ENCODE measurements at regions not wholly inside any gene's neighbourhood (a gene's known extent, or its start where the extent isn't known, plus 50 kb on each side); places are given as distances from the start of the nearest gene placed in this dataset.

DNA sequence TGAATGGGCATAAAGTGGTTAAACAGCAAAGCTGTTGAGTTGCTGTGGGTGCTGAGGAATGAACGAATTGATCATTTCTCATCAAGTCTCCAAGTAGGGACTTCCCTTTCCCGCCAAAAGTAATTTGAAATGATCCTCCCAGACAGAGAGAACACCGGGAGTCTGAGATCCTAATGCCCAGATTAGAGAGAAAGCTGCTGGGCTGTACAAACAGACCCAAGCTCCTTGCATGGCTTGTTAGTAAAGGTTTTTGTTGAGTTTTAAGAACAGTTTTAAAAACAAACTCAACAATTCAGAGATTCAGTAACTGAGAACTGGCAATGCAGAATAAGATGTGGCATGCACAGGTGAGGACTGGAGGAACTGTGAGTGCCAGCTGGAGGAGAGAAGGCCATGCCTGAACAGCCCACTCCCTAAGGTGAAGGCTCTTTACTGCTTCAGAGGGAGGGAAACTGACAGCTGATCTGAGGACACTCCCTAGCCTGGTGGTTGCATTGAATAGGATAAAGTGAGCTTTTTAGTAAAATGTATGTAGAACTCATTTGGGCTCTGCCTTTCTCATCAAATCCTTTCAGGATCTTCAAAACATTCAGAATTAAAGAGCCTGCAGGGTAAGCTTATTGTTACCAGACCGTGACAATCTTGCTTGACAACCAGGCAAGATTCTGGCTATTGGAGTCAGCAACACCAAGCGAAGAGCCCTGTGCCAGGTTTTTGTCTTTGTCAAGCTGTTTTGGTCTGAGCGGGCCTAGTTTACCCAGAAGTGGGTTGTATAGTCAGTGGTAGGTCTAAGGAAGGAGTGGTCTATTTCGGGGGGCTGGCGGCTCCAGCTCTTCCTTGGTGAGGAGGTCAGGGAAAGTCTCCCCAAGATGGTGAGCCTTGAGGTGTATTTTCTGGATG lies 63.2 kb upstream of the IGFBP5 start:
- no peaks in the 10 kb centered on the region for H3K4me1 ChIP-seq (ENCODE audit: control insufficient read depth in 2 of 2, insufficient read depth in 2 of 2, low read length in 2 of 2)
- no peaks in the 10 kb centered on the region for H4K20me1 ChIP-seq (ENCODE audit: control insufficient read depth, insufficient read depth, low read length, poor library complexity, severe bottlenecking)
- H3K4me1 Mint-ChIP-seq, result no peaks in the 10 kb centered on the region
- ATAC-seq (ENCODE audit: low read depth) (no peak), DNase-seq (no peak)
- no peaks in the 10 kb centered on the region for H3K79me2 ChIP-seq (ENCODE audit: control insufficient read depth, insufficient read depth, low read length)
- H3K9me3 Mint-ChIP-seq (ENCODE audit: insufficient read depth), result no peaks in the 10 kb centered on the region
- ChIA-PET POLR2A (no interaction called here), CTCF (no interaction called here)
- no peak overlapping the region for H2AFZ ChIP-seq (ENCODE audit: insufficient read depth, low read depth, low read length, poor library complexity, severe bottlenecking)
- H3K9me3 ChIP-seq (ENCODE audit: control extremely low read depth in 1 of 3, control insufficient read depth in 2 of 3, insufficient read depth in 1 of 3, low read length in 2 of 3), result no peaks in the 10 kb centered on the region
- TF ChIP-seq, protein P1, sequence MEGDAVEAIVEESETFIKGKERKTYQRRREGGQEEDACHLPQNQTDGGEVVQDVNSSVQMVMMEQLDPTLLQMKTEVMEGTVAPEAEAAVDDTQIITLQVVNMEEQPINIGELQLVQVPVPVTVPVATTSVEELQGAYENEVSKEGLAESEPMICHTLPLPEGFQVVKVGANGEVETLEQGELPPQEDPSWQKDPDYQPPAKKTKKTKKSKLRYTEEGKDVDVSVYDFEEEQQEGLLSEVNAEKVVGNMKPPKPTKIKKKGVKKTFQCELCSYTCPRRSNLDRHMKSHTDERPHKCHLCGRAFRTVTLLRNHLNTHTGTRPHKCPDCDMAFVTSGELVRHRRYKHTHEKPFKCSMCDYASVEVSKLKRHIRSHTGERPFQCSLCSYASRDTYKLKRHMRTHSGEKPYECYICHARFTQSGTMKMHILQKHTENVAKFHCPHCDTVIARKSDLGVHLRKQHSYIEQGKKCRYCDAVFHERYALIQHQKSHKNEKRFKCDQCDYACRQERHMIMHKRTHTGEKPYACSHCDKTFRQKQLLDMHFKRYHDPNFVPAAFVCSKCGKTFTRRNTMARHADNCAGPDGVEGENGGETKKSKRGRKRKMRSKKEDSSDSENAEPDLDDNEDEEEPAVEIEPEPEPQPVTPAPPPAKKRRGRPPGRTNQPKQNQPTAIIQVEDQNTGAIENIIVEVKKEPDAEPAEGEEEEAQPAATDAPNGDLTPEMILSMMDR (IDR thresholded peaks at IDR 0.05), result no peak
- TF ChIP-seq EZH2 (IDR thresholded peaks at IDR 0.05; ENCODE audit: borderline replicate concordance, insufficient read depth, low read depth, low read length, poor library complexity, severe bottlenecking), result no peak
- H3K9ac ChIP-seq (ENCODE audit: low read length), result no peak overlapping the region
- H3K4me2 ChIP-seq (replicated peaks; ENCODE audit: low read depth, low read length, poor library complexity, severe bottlenecking), result no peak overlapping the region
- no peak overlapping the region for H3K4me3 ChIP-seq (ENCODE audit: control extremely low read depth in 1 of 5, extremely low read depth in 1 of 5, insufficient read depth in 1 of 5, low read depth in 2 of 5, low read length in 4 of 5)
- H3K27me3 ChIP-seq (replicated peaks in 1 of 4; ENCODE audit: control extremely low read depth in 1 of 4, control insufficient read depth in 3 of 4, insufficient read depth in 4 of 4, low read length in 3 of 4), result no peaks in the 10 kb centered on the region
- intact Hi-C loops (cut with micrococcal nuclease), result no loop called here
- 93% methylated on average over 6 of the region's 8 CpGs for WGBS (ENCODE audit: insufficient coverage)
- no peak overlapping the region for H3K4me3 Mint-ChIP-seq
- H3K27ac ChIP-seq (ENCODE audit: low read length in 2 of 2), result no peak overlapping the region
- no peaks in the 10 kb centered on the region for H3K36me3 ChIP-seq (replicated peaks in 1 of 2; ENCODE audit: control extremely low read depth in 1 of 2, control insufficient read depth in 1 of 2, extremely low read depth in 1 of 2, insufficient read depth in 2 of 2, low read length in 1 of 2)
- H3K27ac Mint-ChIP-seq, result no peak overlapping the region
- H3K27me3 Mint-ChIP-seq, result peaks cover 12% of the 10 kb centered on the region

DNA sequence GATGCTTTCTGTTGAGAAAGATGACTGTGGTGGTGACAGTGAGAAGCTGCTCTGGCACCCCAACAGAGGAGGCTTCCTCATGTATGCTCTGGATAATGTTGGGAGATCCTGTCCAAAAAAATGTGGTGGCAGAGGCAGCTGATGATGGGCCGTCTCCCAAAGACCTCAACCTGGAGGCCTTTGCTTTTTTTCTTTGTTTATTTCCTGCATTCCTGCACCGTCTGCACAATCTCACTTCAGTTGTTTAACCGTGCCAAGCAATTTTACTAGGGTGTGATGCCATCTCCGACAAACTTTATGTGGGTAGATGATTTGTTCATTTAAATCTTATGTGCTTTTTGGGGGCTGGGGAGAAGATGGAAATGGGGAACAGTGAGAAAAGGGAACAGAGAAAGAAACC lies 62.2 kb upstream of the IGFBP5 start:
- H3K27me3 Mint-ChIP-seq, result peaks cover 8% of the 10 kb centered on the region
- H3K27ac Mint-ChIP-seq, result no peak overlapping the region
- CTCF ChIA-PET, result no interaction called here
- 90% methylated on average over 2 of the region's 4 CpGs for WGBS (ENCODE audit: insufficient coverage)
- TF ChIP-seq, protein P1 (IDR thresholded peaks at IDR 0.05), result no peak
- no peak for TF ChIP-seq EZH2 (IDR thresholded peaks at IDR 0.05; ENCODE audit: borderline replicate concordance, insufficient read depth, low read depth, low read length, poor library complexity, severe bottlenecking)
- no peak overlapping the region for H3K4me3 Mint-ChIP-seq
- POLR2A ChIA-PET, result no interaction called here
- Histone ChIP-seq H3K4me1 (ENCODE audit: control insufficient read depth in 2 of 2, insufficient read depth in 2 of 2, low read length in 2 of 2) (no peaks in the 10 kb centered on the region), H3K9me3 (ENCODE audit: control extremely low read depth in 1 of 3, control insufficient read depth in 2 of 3, insufficient read depth in 1 of 3, low read length in 2 of 3) (no peaks in the 10 kb centered on the region), H3K9ac (ENCODE audit: low read length) (no peak overlapping the region), H3K4me2 (replicated peaks; ENCODE audit: low read depth, low read length, poor library complexity, severe bottlenecking) (no peak overlapping the region), H4K20me1 (ENCODE audit: control insufficient read depth, insufficient read depth, low read length, poor library complexity, severe bottlenecking) (no peaks in the 10 kb centered on the region), H3K36me3 (replicated peaks in 1 of 2; ENCODE audit: control extremely low read depth in 1 of 2, control insufficient read depth in 1 of 2, extremely low read depth in 1 of 2, insufficient read depth in 2 of 2, low read length in 1 of 2) (no peaks in the 10 kb centered on the region), H3K4me3 (ENCODE audit: control extremely low read depth in 1 of 5, extremely low read depth in 1 of 5, insufficient read depth in 1 of 5, low read depth in 2 of 5, low read length in 4 of 5) (no peak overlapping the region), H3K79me2 (ENCODE audit: control insufficient read depth, insufficient read depth, low read length) (no peaks in the 10 kb centered on the region), H3K27ac (ENCODE audit: low read length in 2 of 2) (no peak overlapping the region), H3K27me3 (replicated peaks in 1 of 4; ENCODE audit: control extremely low read depth in 1 of 4, control insufficient read depth in 3 of 4, insufficient read depth in 4 of 4, low read length in 3 of 4) (no peaks in the 10 kb centered on the region), H2AFZ (ENCODE audit: insufficient read depth, low read depth, low read length, poor library complexity, severe bottlenecking) (no peak overlapping the region)
- no peak for ATAC-seq (ENCODE audit: low read depth)
- no peaks in the 10 kb centered on the region for H3K4me1 Mint-ChIP-seq
- intact Hi-C loops (cut with micrococcal nuclease), result no loop called here
- DNase-seq, result no peak
- no peaks in the 10 kb centered on the region for H3K9me3 Mint-ChIP-seq (ENCODE audit: insufficient read depth)

All from B cell (primary cell).